Mucosa of descending colon (tissue), 3 donors: ENCODE measurements at regions not wholly inside any gene's neighbourhood (a gene's known extent, or its start where the extent isn't known, plus 50 kb on each side); places are given as distances from the start of the nearest gene placed in this dataset.
"Not testable (repeated sequence)": the region's sequence is repeated elsewhere in the genome, so short reads cannot be mapped to it uniquely, and the experiment has no call there.

Experiments used
- ATAC-seq: fragments of 200-7000 bp; cut with Tn5 transposase; one replicate; pipeline ENCODE4 v1.9.1; 2020; ENCODE audit warnings: mild to moderate bottlenecking, moderate library complexity
- DNase-seq, 3 donors: peaks; one replicate each; pipeline ENCODE4 v3.0.0-alpha.2; 2020
- H3K36me3 ChIP-seq: fragments of 200-600 bp; one replicate; pipeline ENCODE4 v1.8.0; 2021; ENCODE audit warnings: low read depth, mild to moderate bottlenecking
- H3K4me1 ChIP-seq: fragments of 200-600 bp; one replicate; pipeline ENCODE4 v1.8.0; 2021; ENCODE audit warnings: low read depth, mild to moderate bottlenecking
- H3K4me3 ChIP-seq: fragments of 200-600 bp; one replicate; pipeline ENCODE4 v1.8.0; 2021; ENCODE audit warnings: mild to moderate bottlenecking
- H3K9me3 ChIP-seq: fragments of 200-600 bp; one replicate; pipeline ENCODE4 v1.8.0; 2021; ENCODE audit warnings: mild to moderate bottlenecking
- intact Hi-C, 2 donors: fragments of 100-400 bp; cut with DNase I in 1 of 2; cut with micrococcal nuclease in 1 of 2; formaldehyde crosslinking; loops; one replicate each; pipeline versions ENCODE4 v1.11.0 to v1.11.1; 2022; cut with DNase I, micrococcal nuclease
- TF ChIP-seq, protein P1 (sequence below): fragments of 200-600 bp; IDR thresholded peaks from one replicate; pipeline ENCODE4 v1.8.0; 2022; ENCODE audit warnings: antibody characterized with exemption, mild to moderate bottlenecking
- donor health status: DM: no; HTN: no; CAD: no; lungs with moderate emphysema.
- donor health status: DM: no; HTN: no; CAD: no.
- donor health status: DM: no; HTN: yes; CAD: no.

DNA sequence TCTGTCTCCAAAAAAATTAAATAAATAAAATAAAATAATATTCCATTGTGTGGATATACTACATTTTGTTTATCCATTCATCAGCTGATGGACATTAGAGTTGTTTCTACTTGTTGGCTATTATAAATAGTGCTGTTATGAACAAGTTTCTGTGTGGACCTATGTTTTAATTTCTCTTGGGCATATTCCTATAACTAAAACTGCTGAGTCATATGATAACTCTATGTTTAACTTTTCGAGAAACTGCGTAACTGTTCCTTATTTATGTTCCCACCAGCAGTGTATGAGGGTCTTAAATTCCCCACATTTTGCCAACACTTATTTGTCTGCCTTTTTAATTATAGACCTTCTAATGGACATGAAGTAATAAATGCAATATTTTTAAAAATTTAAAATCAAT is 80.0 kb upstream of the XIST start:
- Histone ChIP-seq H3K36me3 (no peaks in the 10 kb centered on the region), H3K4me1 (no peaks in the 10 kb centered on the region), H3K9me3 (no peaks in the 10 kb centered on the region), H3K4me3 (no peak overlapping the region)
- TF ChIP-seq, protein P1, sequence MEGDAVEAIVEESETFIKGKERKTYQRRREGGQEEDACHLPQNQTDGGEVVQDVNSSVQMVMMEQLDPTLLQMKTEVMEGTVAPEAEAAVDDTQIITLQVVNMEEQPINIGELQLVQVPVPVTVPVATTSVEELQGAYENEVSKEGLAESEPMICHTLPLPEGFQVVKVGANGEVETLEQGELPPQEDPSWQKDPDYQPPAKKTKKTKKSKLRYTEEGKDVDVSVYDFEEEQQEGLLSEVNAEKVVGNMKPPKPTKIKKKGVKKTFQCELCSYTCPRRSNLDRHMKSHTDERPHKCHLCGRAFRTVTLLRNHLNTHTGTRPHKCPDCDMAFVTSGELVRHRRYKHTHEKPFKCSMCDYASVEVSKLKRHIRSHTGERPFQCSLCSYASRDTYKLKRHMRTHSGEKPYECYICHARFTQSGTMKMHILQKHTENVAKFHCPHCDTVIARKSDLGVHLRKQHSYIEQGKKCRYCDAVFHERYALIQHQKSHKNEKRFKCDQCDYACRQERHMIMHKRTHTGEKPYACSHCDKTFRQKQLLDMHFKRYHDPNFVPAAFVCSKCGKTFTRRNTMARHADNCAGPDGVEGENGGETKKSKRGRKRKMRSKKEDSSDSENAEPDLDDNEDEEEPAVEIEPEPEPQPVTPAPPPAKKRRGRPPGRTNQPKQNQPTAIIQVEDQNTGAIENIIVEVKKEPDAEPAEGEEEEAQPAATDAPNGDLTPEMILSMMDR = no peak
- DNase-seq = no peak
- intact Hi-C loops = no loop called here
- no peak for ATAC-seq

DNA sequence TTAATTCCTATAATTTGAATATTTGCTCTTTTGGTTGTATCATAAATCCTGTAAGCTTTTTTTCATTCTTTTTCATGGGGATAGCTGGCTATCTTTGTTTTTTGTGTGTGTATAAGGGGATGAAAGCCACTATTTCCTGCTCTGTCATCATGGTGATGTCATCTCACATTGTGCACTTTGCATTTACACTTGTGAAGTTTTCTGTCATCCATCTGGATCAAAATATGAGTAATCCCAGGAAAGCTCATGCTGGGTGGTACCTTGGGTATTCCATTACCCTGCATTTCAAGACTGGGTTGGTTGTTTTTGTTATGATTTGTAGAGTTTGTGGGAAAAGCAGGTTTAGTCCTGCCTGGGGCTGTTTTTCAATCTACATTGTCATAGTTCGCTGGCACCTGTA is 77.8 kb upstream of the XIST start:
- no peaks in the 10 kb centered on the region for H3K9me3 ChIP-seq
- intact Hi-C loops = no loop called here
- TF ChIP-seq, protein P1 = no peak
- no peak for ATAC-seq
- H3K36me3 ChIP-seq = no peaks in the 10 kb centered on the region
- H3K4me1 ChIP-seq = no peaks in the 10 kb centered on the region
- no peak for DNase-seq
- H3K4me3 ChIP-seq = no peak overlapping the region

DNA sequence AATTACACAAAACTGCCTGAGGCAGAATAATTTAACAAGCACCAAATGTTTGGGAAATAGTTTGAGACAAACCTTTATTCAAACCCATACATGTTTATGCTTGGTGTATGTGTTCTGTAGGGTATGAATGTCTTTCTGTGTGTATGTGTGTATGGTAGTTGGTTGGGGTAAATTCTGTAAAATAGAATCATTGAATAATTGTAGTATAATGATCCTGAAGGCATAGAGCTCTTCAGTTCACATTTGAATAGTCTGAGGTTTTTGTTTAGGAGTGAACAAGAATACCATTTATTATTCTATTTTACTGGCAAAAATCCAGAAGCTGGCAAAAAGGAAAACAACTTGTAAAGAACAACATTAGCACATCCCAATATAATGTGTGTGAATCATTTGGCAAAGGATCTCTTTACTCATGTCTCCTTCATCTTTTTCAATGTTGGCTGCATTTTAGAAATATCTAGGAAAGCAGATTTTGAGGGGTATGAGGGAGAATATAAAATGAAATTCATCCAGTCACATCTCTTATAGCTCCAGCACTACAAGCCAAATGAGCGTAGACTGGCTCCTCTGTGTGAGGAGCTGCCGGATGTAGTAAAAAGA is 70.4 kb upstream of the XIST start:
- TF ChIP-seq, protein P1 = no peak
- no peak for DNase-seq
- intact Hi-C loops = no loop called here
- H3K4me3 ChIP-seq = no peak overlapping the region
- H3K36me3 ChIP-seq = no peaks in the 10 kb centered on the region
- H3K4me1 ChIP-seq = no peaks in the 10 kb centered on the region
- no peaks in the 10 kb centered on the region for H3K9me3 ChIP-seq
- ATAC-seq = no peak

DNA sequence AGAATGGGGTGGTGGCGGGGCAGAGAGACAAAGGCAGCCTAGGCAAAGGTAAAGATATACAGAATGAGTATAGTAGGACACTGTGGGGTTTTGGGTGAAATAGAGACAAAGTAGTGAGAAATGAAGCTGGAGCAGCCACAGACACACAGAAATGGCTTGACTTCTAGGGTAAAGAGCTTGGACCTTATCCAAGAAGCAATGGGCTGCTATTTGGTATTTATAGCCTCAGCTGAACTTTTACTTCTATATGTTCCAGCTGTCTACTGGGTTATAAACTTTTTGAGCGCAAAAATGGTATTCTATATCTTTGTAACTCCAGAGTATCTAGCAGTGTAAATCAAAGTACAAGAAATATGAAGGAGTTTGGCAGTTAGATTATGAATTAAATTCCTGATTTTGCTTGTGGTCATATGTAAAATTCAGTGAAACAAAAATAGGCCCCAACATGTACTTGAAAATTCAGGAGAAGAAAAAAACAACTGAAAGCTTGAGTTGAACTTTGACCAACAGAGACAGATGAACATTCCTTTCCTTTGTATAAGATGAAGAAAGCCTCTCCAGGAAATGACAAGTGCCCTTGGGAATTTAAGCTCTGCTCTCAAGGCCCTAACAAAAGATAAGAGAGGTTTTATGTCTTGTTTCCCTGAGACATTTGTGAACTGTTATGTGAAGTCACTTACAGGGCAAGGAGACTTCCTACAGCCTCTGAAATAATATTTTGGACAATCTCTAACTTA is 64.6 kb upstream of the XIST start:
- DNase-seq (no peak), ATAC-seq (peak; percentile 44)
- H3K36me3 ChIP-seq = no peaks in the 10 kb centered on the region
- TF ChIP-seq, protein P1 = no peak
- no peak overlapping the region for H3K4me3 ChIP-seq
- intact Hi-C loops = no loop called here
- no peaks in the 10 kb centered on the region for H3K4me1 ChIP-seq
- no peaks in the 10 kb centered on the region for H3K9me3 ChIP-seq

DNA sequence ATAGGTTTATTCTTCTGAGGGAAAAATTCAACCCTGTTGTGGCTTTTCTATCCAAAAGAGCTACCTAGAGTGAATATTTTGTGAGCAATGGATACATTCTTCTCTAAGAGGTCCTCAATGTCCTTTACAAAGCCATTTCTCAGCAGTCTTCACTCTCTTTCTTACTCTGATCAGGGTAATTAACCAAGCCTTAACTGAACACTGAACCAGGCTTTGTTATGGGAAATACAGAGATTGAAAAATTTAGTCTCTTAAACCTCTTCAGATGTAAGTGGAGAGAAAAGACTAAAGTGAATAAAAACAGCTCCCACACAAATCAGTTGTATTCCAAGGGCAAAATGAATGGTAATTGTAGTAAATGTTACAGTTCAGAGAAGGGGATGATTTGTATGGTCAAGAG is 64.0 kb upstream of the XIST start:
- H3K4me1 ChIP-seq = no peaks in the 10 kb centered on the region
- ATAC-seq = no peak
- H3K9me3 ChIP-seq = no peaks in the 10 kb centered on the region
- no peak overlapping the region for H3K4me3 ChIP-seq
- intact Hi-C loops = no loop called here
- no peaks in the 10 kb centered on the region for H3K36me3 ChIP-seq
- no peak for DNase-seq
- TF ChIP-seq, protein P1 = no peak

DNA sequence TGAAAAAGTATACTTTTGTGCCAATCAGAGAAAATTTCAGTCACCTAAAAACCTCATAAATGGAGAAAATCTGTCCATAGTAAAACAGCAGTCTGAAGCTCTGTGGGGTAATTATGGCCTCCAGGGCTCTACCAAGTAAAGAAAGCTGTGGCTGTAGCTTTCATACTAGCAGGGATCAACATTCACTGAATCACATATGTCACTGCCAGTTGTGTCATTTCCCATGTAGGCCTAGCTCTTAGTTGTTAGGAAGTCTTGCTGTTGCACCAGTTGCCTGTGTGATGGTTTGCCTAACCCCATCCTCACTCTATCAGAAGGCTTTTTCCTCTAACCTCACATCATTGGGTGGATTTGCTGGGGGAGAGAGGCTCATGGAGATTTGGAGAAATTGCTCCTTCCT is 62.3 kb upstream of the XIST start:
- H3K4me3 ChIP-seq, H3K9me3 ChIP-seq, DNase-seq, ATAC-seq, intact Hi-C loops, H3K4me1 ChIP-seq, H3K36me3 ChIP-seq: not testable (repeated sequence)
